Renal pelvis (tissue), 1 donor: ENCODE measurements at regions not wholly inside any gene's neighbourhood (a gene's known extent, or its start where the extent isn't known, plus 50 kb on each side); places are given as distances from the start of the nearest gene placed in this dataset.
"Not testable (repeated sequence)": the region's sequence is repeated elsewhere in the genome, so short reads cannot be mapped to it uniquely, and the experiment has no call there.

Experiments used
- DNase-seq: peaks from one replicate; pipeline ENCODE4 v3.0.0-alpha.2; 2013

DNA sequence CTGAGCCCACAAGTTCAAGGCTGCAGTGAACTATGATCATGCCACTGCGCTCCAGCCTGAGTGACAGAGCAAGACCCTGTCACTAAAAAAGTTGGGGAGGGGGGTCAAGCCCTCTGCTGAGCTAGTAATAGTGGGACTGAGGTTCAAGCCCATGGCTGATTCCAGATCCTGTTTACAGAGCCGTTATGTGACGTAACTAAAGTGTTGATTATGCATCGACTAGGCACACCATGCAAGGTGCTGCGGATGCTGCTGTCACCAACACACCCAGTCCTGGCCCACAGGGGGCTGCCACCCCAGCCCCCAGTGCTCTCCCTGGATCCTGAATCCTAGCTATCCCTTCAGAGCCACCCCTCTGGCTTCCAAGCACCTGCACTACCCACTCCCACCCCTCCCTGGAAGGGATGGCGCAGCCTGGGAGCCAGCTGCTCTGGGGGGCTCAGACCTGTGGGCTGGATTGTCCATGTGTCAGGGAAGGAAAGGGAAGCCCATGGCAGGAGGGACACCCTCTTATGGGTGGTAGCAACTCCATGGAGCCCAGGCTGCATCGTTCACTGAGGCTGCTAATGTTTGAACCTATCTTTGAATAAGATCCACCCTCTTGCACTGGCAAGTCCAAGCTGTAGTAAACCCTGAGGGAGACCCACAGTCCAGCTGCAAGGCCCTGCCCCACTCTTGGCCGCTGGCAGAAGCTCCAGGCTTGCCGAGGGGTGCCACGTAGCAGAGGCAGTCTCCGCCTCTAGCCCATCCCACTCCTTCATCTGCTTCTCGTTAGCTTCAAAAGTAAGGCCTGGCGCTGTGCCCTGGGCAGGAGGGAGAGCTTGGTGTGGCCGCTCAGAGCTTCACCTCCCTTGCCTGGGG lies 95.0 kb downstream of the SNX5 start:
- DNase-seq, result peak; percentile 69

GRCh38 chr20:17872959-17873358 lies 95.6 kb downstream of the SNX5 start:
- DNase-seq, result no peak

GRCh38 chr20:17872434-17872833 lies 96.2 kb downstream of the SNX5 start:
- no peak for DNase-seq

DNA sequence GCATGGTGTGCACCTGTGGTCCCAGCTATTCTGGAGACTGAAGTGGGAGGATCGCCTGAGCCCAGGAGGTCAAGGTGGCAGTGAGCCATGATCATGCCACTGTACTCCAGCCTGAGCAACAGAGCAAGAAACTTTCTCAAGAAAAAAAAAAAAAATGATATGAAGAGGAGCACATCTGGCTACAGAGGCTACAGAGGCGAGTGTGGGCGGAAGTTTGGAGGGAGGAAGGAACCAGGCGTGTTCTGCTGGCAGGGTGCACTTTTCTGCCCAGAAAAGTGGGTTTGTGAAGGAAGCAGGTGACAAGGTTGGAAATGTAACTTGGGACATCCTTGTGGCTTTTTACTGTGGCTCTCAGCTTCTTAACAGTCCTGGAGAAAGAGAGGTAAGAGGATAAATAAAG lies 96.7 kb downstream of the SNX5 start:
- no peak for DNase-seq

DNA sequence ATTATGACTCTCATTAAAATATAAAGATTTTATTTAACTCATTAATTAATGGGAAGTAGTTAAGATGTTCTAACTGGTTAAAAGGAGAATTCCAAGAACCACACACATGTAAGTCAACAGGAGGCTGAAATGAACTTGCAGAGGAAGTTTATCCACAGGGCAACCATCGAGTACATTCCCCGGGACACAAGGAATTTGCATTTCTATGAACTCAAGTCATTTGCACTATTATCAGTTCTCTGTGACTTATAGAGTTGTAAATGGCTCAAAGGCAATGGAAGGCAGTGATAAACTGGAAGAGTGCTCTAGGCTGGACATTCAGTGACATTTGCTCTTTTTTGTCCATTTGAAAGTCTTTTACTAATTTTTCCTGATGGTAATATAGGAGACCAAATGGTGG lies 97.4 kb downstream of the SNX5 start:
- DNase-seq, result no peak

GRCh38 chr20:17870086-17870740 lies 98.4 kb downstream of the SNX5 start:
- DNase-seq, result no peak

DNA sequence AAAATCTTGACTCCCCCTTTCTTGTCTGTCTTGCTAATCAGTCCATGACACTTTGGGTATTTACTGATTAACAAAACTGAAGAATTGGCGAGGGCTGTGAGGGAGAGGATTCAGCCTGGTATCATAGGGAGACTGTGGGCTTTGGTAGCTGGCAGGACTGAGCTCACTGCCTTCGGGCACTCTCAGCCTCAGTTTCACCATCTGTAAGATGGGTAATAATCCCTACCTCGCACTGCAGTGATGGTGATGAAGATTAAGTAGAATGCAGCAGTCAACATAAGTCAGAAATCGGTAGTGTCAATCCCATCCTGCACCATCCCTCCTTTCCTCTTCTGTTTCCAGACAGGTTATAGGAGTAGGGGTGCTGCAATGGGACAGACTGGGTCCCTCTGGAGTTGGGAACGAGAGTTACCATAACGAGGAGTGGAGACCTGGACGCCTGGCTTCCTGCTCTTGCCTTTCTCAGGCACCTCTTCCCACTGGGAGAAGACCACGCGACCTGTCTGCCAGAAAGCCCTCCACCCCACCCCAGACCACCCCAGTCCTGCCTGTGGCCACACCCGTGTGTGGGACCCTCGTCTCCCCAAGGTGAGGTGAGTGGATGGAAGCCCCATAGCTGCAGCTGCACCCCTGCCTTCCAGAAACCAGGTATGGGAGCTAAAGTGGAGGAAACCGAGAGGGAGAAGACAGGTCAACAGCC lies 99.1 kb downstream of the SNX5 start:
- no peak for DNase-seq

GRCh38 chr20:17868700-17869231 lies 99.8 kb downstream of the SNX5 start:
- DNase-seq, result no peak

DNA sequence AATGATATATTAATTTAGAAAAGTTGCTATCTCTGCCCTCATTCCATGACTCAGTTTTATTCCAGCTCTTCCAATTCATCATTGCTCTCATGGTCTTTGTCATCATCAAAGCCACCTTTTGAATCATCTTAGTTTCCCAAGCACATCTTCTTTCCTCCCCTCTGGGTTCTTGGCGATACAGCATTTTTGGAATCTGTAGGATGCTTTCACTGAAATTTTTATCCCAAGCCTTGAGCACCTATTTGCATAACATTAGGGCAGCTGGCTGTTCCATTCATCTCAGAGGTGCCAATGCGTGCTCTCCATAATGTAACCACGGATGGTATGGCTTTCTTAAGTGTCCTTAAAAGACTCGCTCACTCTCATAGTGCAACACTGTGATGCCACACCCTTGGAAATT lies 100.4 kb downstream of the SNX5 start:
- DNase-seq, result no peak

GRCh38 chr20:17867131-17867925 lies 101.3 kb downstream of the SNX5 start:
- DNase-seq, result no peak

- no peak for DNase-seq
Measured at GRCh38 chr20:17866234-17867001, 102.2 kb downstream of the SNX5 start.

DNA sequence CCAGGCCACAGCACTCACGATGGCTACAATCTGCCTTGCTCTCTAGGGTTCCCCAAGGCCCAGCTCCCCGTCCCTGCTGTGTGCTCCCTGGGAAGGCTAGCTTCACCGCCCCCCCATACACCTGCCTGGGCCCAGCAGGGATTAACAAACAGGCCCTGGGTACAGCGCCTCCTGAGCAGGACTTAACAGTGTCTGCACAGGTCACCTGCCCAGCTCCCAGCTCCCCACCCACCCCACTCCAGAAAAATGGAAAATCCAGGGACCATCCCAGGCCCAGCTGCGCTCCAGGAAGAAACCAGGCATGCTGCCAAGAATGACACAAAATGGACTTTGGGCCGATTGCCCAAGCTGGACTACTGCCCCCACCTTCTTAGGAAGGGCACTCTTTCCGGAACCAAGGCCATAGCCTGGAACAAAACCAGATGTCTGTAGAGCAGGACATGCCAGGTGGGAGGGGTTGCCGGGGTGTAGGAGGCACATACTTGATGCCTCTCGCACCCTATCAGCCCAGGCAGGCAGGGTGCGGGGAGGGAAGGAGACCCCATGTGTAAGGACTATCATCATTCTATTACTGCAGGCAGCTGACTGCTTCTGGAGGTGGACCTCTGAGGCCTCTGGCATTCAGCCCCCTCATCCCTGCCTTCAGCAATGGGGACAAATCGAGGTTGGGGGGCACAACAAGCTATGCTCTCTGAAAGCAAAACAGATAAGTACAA lies 104.9 kb downstream of the SNX5 start:
- DNase-seq, result no peak

DNA sequence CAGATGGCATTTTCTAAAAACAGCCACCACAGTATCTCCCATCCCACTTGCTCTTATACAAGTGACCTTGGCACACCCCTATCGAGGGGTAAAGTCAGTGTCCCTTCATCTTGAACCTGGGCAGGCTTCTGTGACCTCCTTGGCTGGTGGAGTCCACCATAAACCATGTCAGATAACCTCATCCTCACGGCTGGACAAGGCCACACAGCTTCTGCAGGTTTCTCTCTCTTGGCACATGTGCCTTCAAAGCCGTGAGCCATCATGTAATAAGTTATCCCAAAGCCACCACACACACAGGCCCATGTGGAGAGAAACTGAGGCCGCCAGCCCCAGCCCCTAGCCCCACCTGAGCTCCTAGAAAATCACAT lies 105.4 kb downstream of the SNX5 start:
- DNase-seq, result no peak

DNA sequence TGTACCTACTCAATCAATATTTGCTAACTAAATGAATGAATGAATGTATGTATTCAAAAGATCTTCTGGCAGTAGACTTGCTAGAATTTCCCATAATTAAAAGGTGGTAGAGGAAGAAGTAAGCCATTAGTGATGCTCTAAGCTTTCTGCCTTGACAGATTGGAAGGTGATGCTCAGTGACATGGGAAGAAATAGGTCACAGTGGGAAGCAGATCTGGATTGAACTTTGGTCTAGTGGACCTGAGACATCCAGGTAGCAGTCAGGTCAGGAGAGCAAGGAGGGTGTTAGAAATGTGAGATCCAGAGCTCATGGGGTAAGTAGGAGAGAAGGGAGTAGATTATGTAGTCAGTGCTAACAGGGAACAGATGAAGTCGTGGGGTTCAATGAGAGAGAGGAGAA lies 106.4 kb downstream of the SNX5 start:
- no peak for DNase-seq

- not testable (repeated sequence) for DNase-seq
Measured at GRCh38 chr20:17861620-17862019, 107.0 kb downstream of the SNX5 start.

DNA sequence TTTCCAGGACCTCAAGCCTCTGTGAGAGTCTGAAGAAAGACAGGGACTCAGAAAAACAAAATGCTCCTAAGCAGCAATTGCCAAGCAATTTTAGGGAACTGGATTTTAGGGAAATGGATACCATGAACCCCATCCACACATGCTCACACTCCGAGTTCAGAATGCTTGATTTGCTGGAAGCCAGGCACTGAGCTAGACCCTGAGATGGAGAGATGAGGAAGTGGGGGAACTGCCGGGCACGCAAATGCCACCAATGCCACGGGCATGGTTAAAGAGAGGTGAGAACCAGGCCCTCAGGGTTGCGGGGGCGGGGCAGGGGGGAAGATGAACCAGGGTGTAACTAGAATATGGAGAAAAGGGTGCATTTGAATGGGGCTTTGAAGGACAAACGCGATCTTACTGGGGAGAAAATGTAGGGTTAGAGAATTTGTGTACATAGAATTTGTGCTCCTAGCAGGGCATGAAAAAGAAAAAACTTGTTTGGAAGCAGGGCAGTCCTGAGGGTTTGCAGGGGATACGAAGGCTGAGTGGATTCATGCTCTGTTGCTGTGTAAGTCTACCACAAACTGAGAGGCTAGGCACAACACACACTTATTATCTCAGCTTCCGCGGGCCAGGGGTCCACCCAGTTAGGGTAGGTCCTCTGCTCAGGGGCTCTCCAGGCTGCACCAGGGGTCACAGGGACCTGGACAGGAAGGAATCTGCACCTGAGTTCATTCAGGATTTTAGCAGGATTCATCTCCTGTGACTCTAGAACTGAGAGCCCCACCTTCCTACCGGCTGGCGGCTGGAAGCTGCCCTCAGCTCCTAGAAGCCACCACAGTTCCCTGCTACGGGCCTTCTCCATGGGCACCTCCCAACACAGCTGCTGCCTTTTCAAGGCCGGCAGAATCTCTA lies 108.0 kb downstream of the SNX5 start:
- no peak for DNase-seq

- DNase-seq, result no peak
Measured at GRCh38 chr20:17859616-17860232, 108.9 kb downstream of the SNX5 start.

- no peak for DNase-seq
Measured at GRCh38 chr20:17859002-17859615, 109.5 kb downstream of the SNX5 start.
